ENCODE measurements at regions not wholly inside any gene's neighbourhood (a gene's known extent, or its start where the extent isn't known, plus 50 kb on each side); places are given as distances from the start of the nearest gene placed in this dataset.

- Histone ChIP-seq H3K4me1 (ENCODE audit: control insufficient read depth in 2 of 2, insufficient read depth in 2 of 2, low read length in 2 of 2) (peaks cover 42 to 50% of the 10 kb centered on the region in 2 donors), H3K36me3 (replicated peaks in 1 of 2; ENCODE audit: control extremely low read depth in 1 of 2, control insufficient read depth in 1 of 2, extremely low read depth in 1 of 2, insufficient read depth in 2 of 2, low read length in 1 of 2) (no peaks in the 10 kb centered on the region), H3K4me3 (ENCODE audit: control extremely low read depth in 1 of 5, extremely low read depth in 1 of 5, insufficient read depth in 1 of 5, low read depth in 2 of 5, low read length in 4 of 5) (no peak overlapping the region), H3K4me2 (replicated peaks; ENCODE audit: low read depth, low read length, poor library complexity, severe bottlenecking) (no peak overlapping the region), H3K27me3 (replicated peaks in 1 of 4; ENCODE audit: control extremely low read depth in 1 of 4, control insufficient read depth in 3 of 4, insufficient read depth in 4 of 4, low read length in 3 of 4) (no peaks in the 10 kb centered on the region), H3K27ac (ENCODE audit: low read length in 2 of 2) (peak overlapping the region; percentile 82 to 89), H2AFZ (ENCODE audit: insufficient read depth, low read depth, low read length, poor library complexity, severe bottlenecking) (no peak overlapping the region), H3K9ac (ENCODE audit: low read length) (no peak overlapping the region), H3K79me2 (ENCODE audit: control insufficient read depth, insufficient read depth, low read length) (no peaks in the 10 kb centered on the region), H4K20me1 (ENCODE audit: control insufficient read depth, insufficient read depth, low read length, poor library complexity, severe bottlenecking) (no peaks in the 10 kb centered on the region), H3K9me3 (ENCODE audit: control extremely low read depth in 1 of 3, control insufficient read depth in 2 of 3, insufficient read depth in 1 of 3, low read length in 2 of 3) (peaks cover 0 to 3% (median 0%) of the 10 kb centered on the region in 3 donors)
- ChIA-PET POLR2A (no interaction called here), CTCF (interaction anchor here (4.0 kb wide), 1 partner anchor 117 kb away, joined by 74 read pairs; the partner anchor contains the start of gene TMSB4X)
- DNase-seq (no peak), ATAC-seq (ENCODE audit: low read depth) (no peak)
- Mint-ChIP-seq H3K27ac (peak overlapping the region; percentile 92), H3K27me3 (no peaks in the 10 kb centered on the region), H3K9me3 (ENCODE audit: insufficient read depth) (no peaks in the 10 kb centered on the region), H3K4me3 (peak overlapping the region; percentile 61), H3K4me1 (peaks cover 57% of the 10 kb centered on the region)
- no peak for TF ChIP-seq EZH2 (IDR thresholded peaks at IDR 0.05; ENCODE audit: borderline replicate concordance, insufficient read depth, low read depth, low read length, poor library complexity, severe bottlenecking)
- TF ChIP-seq CTCF (IDR thresholded peaks at IDR 0.05) = no peak
- intact Hi-C loops (cut with micrococcal nuclease) = loop anchor here (5.0 to 10.0 kb wide), 3 partner anchors 168 to 323 kb away; no protein-coding TSS in a partner anchor
Measured at GRCh38 chrX:13094374-13094773, 50.0 kb upstream of the FAM9C start.

All from B cell (primary cell).